Muscle layer of colon (tissue), 2 donors: ENCODE measurements at regions not wholly inside any gene's neighbourhood (a gene's known extent, or its start where the extent isn't known, plus 50 kb on each side); places are given as distances from the start of the nearest gene placed in this dataset.

Experiments
- H3K27ac ChIP-seq: one replicate; pipeline ENCODE4 v1.7.0; 2013; ENCODE audit warnings: low read depth, mild to moderate bottlenecking, low read length, moderate library complexity
- H3K27me3 ChIP-seq, 2 donors: one replicate each; pipeline ENCODE4 v1.7.0; 2013; ENCODE audit warnings: low read length in 2 of 2, mild to moderate bottlenecking in 2 of 2; ENCODE audit not compliant: insufficient read depth in 2 of 2, control insufficient read depth in 1 of 2
- H3K36me3 ChIP-seq: one replicate; pipeline ENCODE4 v1.7.0; 2013; ENCODE audit warnings: mild to moderate bottlenecking, low read length; ENCODE audit not compliant: insufficient read depth
- H3K4me1 ChIP-seq: one replicate; pipeline ENCODE4 v1.7.0; 2013; ENCODE audit warnings: mild to moderate bottlenecking, low read length; ENCODE audit not compliant: insufficient read depth
- H3K4me3 ChIP-seq, 2 donors: one replicate each; pipeline ENCODE4 v1.7.0; 2013; ENCODE audit warnings: low read length in 2 of 2, low read depth in 1 of 2, mild to moderate bottlenecking in 1 of 2, moderate library complexity in 1 of 2
- H3K9ac ChIP-seq: one replicate; pipeline ENCODE4 v1.7.0; 2013; ENCODE audit warnings: low read length
- H3K9me3 ChIP-seq: one replicate; pipeline ENCODE4 v1.7.0; 2013; ENCODE audit warnings: mild to moderate bottlenecking, low read length
- donor health status: abdominal sarcoma.
- donor health status: Adenocarcinoma of cecum.

DNA sequence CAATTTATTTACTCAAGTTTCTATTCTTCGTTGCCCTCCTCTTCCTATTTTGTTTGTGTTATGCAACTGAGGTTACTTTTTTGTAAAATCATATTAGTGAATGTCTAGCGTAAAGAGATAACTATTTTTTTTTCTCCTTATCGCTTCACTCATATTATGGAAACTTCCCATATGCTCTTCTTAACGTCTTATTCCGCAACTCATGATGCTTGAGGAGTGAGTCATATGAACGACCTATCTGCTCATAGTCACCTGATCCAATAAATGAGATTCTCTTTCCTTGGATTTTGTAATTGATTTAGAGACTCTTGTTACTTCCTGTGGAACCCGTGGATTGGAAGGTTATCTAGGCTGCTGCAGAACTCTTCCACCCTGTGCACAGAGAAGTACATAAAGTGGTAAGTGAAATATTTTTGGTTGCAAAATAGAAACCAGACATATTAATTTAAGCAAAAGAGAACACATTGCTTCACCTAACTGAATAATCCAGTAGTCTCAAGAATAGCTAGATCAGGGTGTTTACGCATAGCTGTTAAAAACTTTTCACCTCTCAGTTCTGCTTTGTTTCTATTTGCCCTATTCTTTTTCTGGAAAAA lies 719.3 kb upstream of the SGO1 start:
- H3K36me3 ChIP-seq, result no peaks in the 10 kb centered on the region
- H3K9ac ChIP-seq, result no peak overlapping the region
- H3K27ac ChIP-seq, result no peak overlapping the region
- no peaks in the 10 kb centered on the region for H3K4me1 ChIP-seq
- H3K9me3 ChIP-seq, result no peaks in the 10 kb centered on the region
- no peak overlapping the region for H3K4me3 ChIP-seq
- no peaks in the 10 kb centered on the region for H3K27me3 ChIP-seq

DNA sequence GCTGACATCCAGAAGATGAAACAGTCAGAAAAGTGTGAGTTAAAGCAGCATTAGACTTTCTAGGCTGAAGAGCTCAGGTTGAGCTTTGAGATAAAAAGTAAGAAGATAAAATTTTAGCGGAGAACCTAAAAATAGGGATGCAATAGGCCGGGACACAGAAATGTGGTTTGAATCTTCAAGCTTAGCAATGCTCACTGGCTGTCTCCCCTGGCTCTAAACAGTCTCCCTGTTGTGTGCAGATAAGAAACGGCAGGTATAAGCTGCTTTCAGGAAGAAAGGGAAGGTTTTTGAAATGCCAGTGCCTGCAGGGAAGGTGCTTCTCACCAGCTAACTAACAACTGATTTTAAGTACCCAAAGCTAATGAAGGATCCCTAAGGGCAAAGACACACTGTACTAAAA lies 718.7 kb upstream of the SGO1 start:
- no peaks in the 10 kb centered on the region for H3K9me3 ChIP-seq
- no peaks in the 10 kb centered on the region for H3K27me3 ChIP-seq
- H3K9ac ChIP-seq, result no peak overlapping the region
- no peak overlapping the region for H3K4me3 ChIP-seq
- H3K4me1 ChIP-seq, result no peaks in the 10 kb centered on the region
- H3K27ac ChIP-seq, result no peak overlapping the region
- no peaks in the 10 kb centered on the region for H3K36me3 ChIP-seq

GRCh38 chr3:20898962-20899361 lies 713.0 kb upstream of the SGO1 start:
- no peak overlapping the region for H3K27ac ChIP-seq
- H3K4me1 ChIP-seq, result no peaks in the 10 kb centered on the region
- no peak overlapping the region for H3K4me3 ChIP-seq
- H3K36me3 ChIP-seq, result no peaks in the 10 kb centered on the region
- no peaks in the 10 kb centered on the region for H3K9me3 ChIP-seq
- no peak overlapping the region for H3K9ac ChIP-seq
- no peaks in the 10 kb centered on the region for H3K27me3 ChIP-seq

- no peaks in the 10 kb centered on the region for H3K27me3 ChIP-seq
- H3K9me3 ChIP-seq, result no peaks in the 10 kb centered on the region
- no peaks in the 10 kb centered on the region for H3K4me1 ChIP-seq
- no peak overlapping the region for H3K27ac ChIP-seq
- H3K36me3 ChIP-seq, result no peaks in the 10 kb centered on the region
- H3K9ac ChIP-seq, result no peak overlapping the region
- H3K4me3 ChIP-seq, result no peak overlapping the region
Measured at GRCh38 chr3:20890111-20890519, 704.1 kb upstream of the SGO1 start.

- no peaks in the 10 kb centered on the region for H3K4me1 ChIP-seq
- H3K27me3 ChIP-seq, result no peaks in the 10 kb centered on the region
- H3K27ac ChIP-seq, result no peak overlapping the region
- no peaks in the 10 kb centered on the region for H3K36me3 ChIP-seq
- no peak overlapping the region for H3K4me3 ChIP-seq
- H3K9me3 ChIP-seq, result no peaks in the 10 kb centered on the region
- H3K9ac ChIP-seq, result no peak overlapping the region
Measured at GRCh38 chr3:20878691-20879090, 692.7 kb upstream of the SGO1 start.

DNA sequence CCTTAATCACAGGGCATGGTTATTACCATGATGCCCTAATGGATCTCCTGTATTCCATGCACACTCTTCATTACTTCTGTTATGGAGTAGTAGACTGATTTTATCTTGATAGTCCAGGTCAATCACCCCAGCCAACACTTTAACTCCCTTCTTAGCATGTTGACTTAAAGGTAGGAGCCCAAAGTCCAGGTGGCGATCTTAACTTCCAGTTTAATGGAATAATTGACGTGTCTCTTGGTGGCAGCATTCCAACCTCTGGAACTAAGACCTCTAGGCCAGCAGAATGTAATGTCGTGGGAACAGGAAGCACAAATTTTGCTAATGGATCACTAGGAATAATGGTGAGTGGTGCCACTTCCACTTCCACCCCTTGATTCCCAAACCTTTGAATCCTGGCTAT lies 687.2 kb upstream of the SGO1 start:
- H3K4me3 ChIP-seq, result no peak overlapping the region

GRCh38 chr3:20870106-20870899 lies 684.3 kb upstream of the SGO1 start:
- no peak overlapping the region for H3K27ac ChIP-seq
- no peak overlapping the region for H3K4me3 ChIP-seq
- H3K36me3 ChIP-seq, result no peaks in the 10 kb centered on the region
- H3K9ac ChIP-seq, result no peak overlapping the region
- H3K4me1 ChIP-seq, result no peaks in the 10 kb centered on the region
- no peaks in the 10 kb centered on the region for H3K9me3 ChIP-seq
- no peaks in the 10 kb centered on the region for H3K27me3 ChIP-seq

More for the DNA sequence above, 687.2 kb upstream of the SGO1 start:
- Histone ChIP-seq H3K4me1 (no peaks in the 10 kb centered on the region), H3K27me3 (no peaks in the 10 kb centered on the region), H3K36me3 (no peaks in the 10 kb centered on the region), H3K27ac (no peak overlapping the region), H3K9me3 (no peaks in the 10 kb centered on the region), H3K9ac (no peak overlapping the region)

DNA sequence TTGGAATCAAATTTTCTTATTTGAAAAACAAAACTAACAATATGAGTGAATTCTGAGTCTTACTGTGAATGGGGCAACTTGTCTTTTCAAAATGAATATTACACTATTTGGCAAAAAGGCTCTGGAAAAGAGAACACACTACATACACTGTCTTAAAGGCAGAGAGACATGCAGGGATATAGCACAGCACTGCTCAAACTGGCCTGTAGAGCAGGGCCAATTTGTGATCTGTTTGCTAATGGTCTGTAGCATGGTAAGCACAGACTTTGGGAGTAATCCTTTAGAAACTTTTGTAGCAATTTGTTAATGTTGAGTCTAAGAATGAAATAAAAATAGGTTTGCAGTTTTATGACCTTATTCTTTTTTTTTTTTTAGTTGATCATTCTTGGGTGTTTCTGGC lies 679.8 kb upstream of the SGO1 start:
- Histone ChIP-seq H3K36me3 (no peaks in the 10 kb centered on the region), H3K4me1 (no peaks in the 10 kb centered on the region), H3K27me3 (no peaks in the 10 kb centered on the region), H3K9ac (no peak overlapping the region), H3K27ac (no peak overlapping the region), H3K4me3 (no peak overlapping the region), H3K9me3 (no peaks in the 10 kb centered on the region)

GRCh38 chr3:20861454-20861853 lies 675.4 kb upstream of the SGO1 start:
- no peak overlapping the region for H3K27ac ChIP-seq
- no peaks in the 10 kb centered on the region for H3K9me3 ChIP-seq
- no peaks in the 10 kb centered on the region for H3K36me3 ChIP-seq
- H3K27me3 ChIP-seq, result no peaks in the 10 kb centered on the region
- no peaks in the 10 kb centered on the region for H3K4me1 ChIP-seq
- no peak overlapping the region for H3K9ac ChIP-seq
- no peak overlapping the region for H3K4me3 ChIP-seq

- no peaks in the 10 kb centered on the region for H3K36me3 ChIP-seq
- H3K9me3 ChIP-seq, result no peaks in the 10 kb centered on the region
- H3K27me3 ChIP-seq, result no peaks in the 10 kb centered on the region
- no peak overlapping the region for H3K4me3 ChIP-seq
- H3K27ac ChIP-seq, result no peak overlapping the region
- no peaks in the 10 kb centered on the region for H3K4me1 ChIP-seq
- H3K9ac ChIP-seq, result no peak overlapping the region
Measured at GRCh38 chr3:20857636-20858035, 671.6 kb upstream of the SGO1 start.

- no peak overlapping the region for H3K9ac ChIP-seq
- H3K4me3 ChIP-seq, result no peak overlapping the region
- no peaks in the 10 kb centered on the region for H3K9me3 ChIP-seq
- no peaks in the 10 kb centered on the region for H3K36me3 ChIP-seq
- no peak overlapping the region for H3K27ac ChIP-seq
- no peaks in the 10 kb centered on the region for H3K27me3 ChIP-seq
- no peaks in the 10 kb centered on the region for H3K4me1 ChIP-seq
Measured at GRCh38 chr3:20853890-20854289, 667.9 kb upstream of the SGO1 start.

- H3K27ac ChIP-seq, result no peak overlapping the region
- no peaks in the 10 kb centered on the region for H3K36me3 ChIP-seq
- no peak overlapping the region for H3K9ac ChIP-seq
- no peaks in the 10 kb centered on the region for H3K4me1 ChIP-seq
- H3K4me3 ChIP-seq, result no peak overlapping the region
- H3K9me3 ChIP-seq, result no peaks in the 10 kb centered on the region
- H3K27me3 ChIP-seq, result no peaks in the 10 kb centered on the region
Measured at GRCh38 chr3:20852712-20853111, 666.7 kb upstream of the SGO1 start.
